ENCODE measurements at regions not wholly inside any gene's neighbourhood (a gene's known extent, or its start where the extent isn't known, plus 50 kb on each side); places are given as distances from the start of the nearest gene placed in this dataset.

GRCh38 chr10:62671104-62671503, 133.4 kb upstream of the ADO start:
- H2AFZ ChIP-seq (ENCODE audit: low read length) = no peak overlapping the region
- no peaks in the 10 kb centered on the region for H3K36me3 ChIP-seq (replicated peaks; ENCODE audit: insufficient read depth, low read length)
- no peaks in the 10 kb centered on the region for H3K79me2 ChIP-seq (ENCODE audit: low read length)
- H3K4me2 ChIP-seq (ENCODE audit: low read depth, low read length) = no peak overlapping the region
- H3K9me3 ChIP-seq (replicated peaks; ENCODE audit: insufficient read depth, low read length) = no peaks in the 10 kb centered on the region
- H3F3A ChIP-seq (ENCODE audit: insufficient read depth, low read length) = no peaks in the 10 kb centered on the region
- TF ChIP-seq EZH2phosphoT487 (IDR thresholded peaks at IDR 0.05; ENCODE audit: low read length) (no peak), CTCF (IDR thresholded peaks at IDR 0.05; ENCODE audit: low read length) (no peak), EZH2 (optimal IDR thresholded peaks at IDR 0.05; ENCODE audit: low read depth, low read length) (no peak)
- no peak overlapping the region for H3K9ac ChIP-seq (ENCODE audit: low read length)
- H3K4me3 ChIP-seq (ENCODE audit: low read length) = no peak overlapping the region
- DNase-seq = no peak
- no peaks in the 10 kb centered on the region for H3K4me1 ChIP-seq (ENCODE audit: low read length)
- no peaks in the 10 kb centered on the region for H3K27me3 ChIP-seq (replicated peaks; ENCODE audit: insufficient read depth, low read length)
- no peaks in the 10 kb centered on the region for H3K9me2 ChIP-seq (replicated peaks; ENCODE audit: insufficient read depth, low read length)
- no peak overlapping the region for H3K27ac ChIP-seq (ENCODE audit: low read length)
- no peaks in the 10 kb centered on the region for H4K20me1 ChIP-seq (ENCODE audit: insufficient read depth, low read length)

GRCh38 chr10:62681211-62681940, 123.1 kb upstream of the ADO start:
- Histone ChIP-seq H3K9me2 (replicated peaks; ENCODE audit: insufficient read depth, low read length) (no peaks in the 10 kb centered on the region), H3K4me1 (ENCODE audit: low read length) (peaks cover 12% of the 10 kb centered on the region), H3K9ac (ENCODE audit: low read length) (no peak overlapping the region), H3K27me3 (replicated peaks; ENCODE audit: insufficient read depth, low read length) (no peaks in the 10 kb centered on the region), H3F3A (ENCODE audit: insufficient read depth, low read length) (no peaks in the 10 kb centered on the region), H2AFZ (ENCODE audit: low read length) (peak overlapping the region; percentile 46; the same call in 1 of the 2 replicates), H3K4me2 (ENCODE audit: low read depth, low read length) (peak overlapping the region; percentile 18), H3K79me2 (ENCODE audit: low read length) (no peaks in the 10 kb centered on the region), H3K36me3 (replicated peaks; ENCODE audit: insufficient read depth, low read length) (no peaks in the 10 kb centered on the region), H4K20me1 (ENCODE audit: insufficient read depth, low read length) (no peaks in the 10 kb centered on the region), H3K27ac (ENCODE audit: low read length) (peak overlapping the region; percentile 11; the same call in 1 of the 2 replicates), H3K9me3 (replicated peaks; ENCODE audit: insufficient read depth, low read length) (no peaks in the 10 kb centered on the region), H3K4me3 (ENCODE audit: low read length) (no peak overlapping the region)
- TF ChIP-seq EZH2 (optimal IDR thresholded peaks at IDR 0.05; ENCODE audit: low read depth, low read length) (no peak), EZH2phosphoT487 (IDR thresholded peaks at IDR 0.05; ENCODE audit: low read length) (no peak), CTCF (IDR thresholded peaks at IDR 0.05; ENCODE audit: low read length) (peak; percentile 51)
- peak; percentile 48 for DNase-seq

GRCh38 chr10:62684911-62685310, 119.6 kb upstream of the ADO start:
- TF ChIP-seq EZH2 (optimal IDR thresholded peaks at IDR 0.05; ENCODE audit: low read depth, low read length) (no peak), CTCF (IDR thresholded peaks at IDR 0.05; ENCODE audit: low read length) (no peak), EZH2phosphoT487 (IDR thresholded peaks at IDR 0.05; ENCODE audit: low read length) (no peak)
- Histone ChIP-seq H3K9ac (ENCODE audit: low read length) (no peak overlapping the region), H3K9me2 (replicated peaks; ENCODE audit: insufficient read depth, low read length) (no peaks in the 10 kb centered on the region), H3K4me3 (ENCODE audit: low read length) (no peak overlapping the region), H3K9me3 (replicated peaks; ENCODE audit: insufficient read depth, low read length) (no peaks in the 10 kb centered on the region), H2AFZ (ENCODE audit: low read length) (no peak overlapping the region), H3K36me3 (replicated peaks; ENCODE audit: insufficient read depth, low read length) (no peaks in the 10 kb centered on the region), H3K79me2 (ENCODE audit: low read length) (no peaks in the 10 kb centered on the region), H3K27me3 (replicated peaks; ENCODE audit: insufficient read depth, low read length) (no peaks in the 10 kb centered on the region), H3K4me1 (ENCODE audit: low read length) (peaks cover 12% of the 10 kb centered on the region), H3K4me2 (ENCODE audit: low read depth, low read length) (no peak overlapping the region), H3F3A (ENCODE audit: insufficient read depth, low read length) (no peaks in the 10 kb centered on the region), H4K20me1 (ENCODE audit: insufficient read depth, low read length) (no peaks in the 10 kb centered on the region), H3K27ac (ENCODE audit: low read length) (no peak overlapping the region)
- DNase-seq = no peak

Measured in MM.1S (cell line).